Left renal pelvis (tissue), 4 donors: ENCODE measurements at regions not wholly inside any gene's neighbourhood (a gene's known extent, or its start where the extent isn't known, plus 50 kb on each side); places are given as distances from the start of the nearest gene placed in this dataset.
"Not testable (repeated sequence)": the region's sequence is repeated elsewhere in the genome, so short reads cannot be mapped to it uniquely, and the experiment has no call there.

ENCODE experiments used
- DNase-seq, 4 donors: peaks; one replicate each; pipeline ENCODE4 v3.0.0-alpha.2; 2013; ENCODE audit warnings: low read depth in 4 of 4, low spot score in 3 of 4

- no peak for DNase-seq
Measured at GRCh38 chr18:46224181-46224775, 120.1 kb downstream of the HAUS1 start.

GRCh38 chr18:46226461-46226860 is 122.3 kb downstream of the HAUS1 start:
- DNase-seq: no peak

GRCh38 chr18:46229641-46230040 is 125.5 kb downstream of the HAUS1 start:
- DNase-seq: not testable (repeated sequence)

GRCh38 chr18:46236156-46236555 is 132.0 kb downstream of the HAUS1 start:
- no peak for DNase-seq

- DNase-seq: no peak
Measured at GRCh38 chr18:46237891-46238290, 133.7 kb downstream of the HAUS1 start.

GRCh38 chr18:46239549-46239948 is 135.4 kb downstream of the HAUS1 start:
- no peak for DNase-seq

GRCh38 chr18:46239998-46240397 is 135.8 kb downstream of the HAUS1 start:
- no peak for DNase-seq

- DNase-seq: not testable (repeated sequence)
Measured at GRCh38 chr18:46241393-46241792, 137.2 kb downstream of the HAUS1 start.

- DNase-seq: no peak
Measured at GRCh38 chr18:46242183-46242582, 138.0 kb downstream of the HAUS1 start.

- DNase-seq: no peak
Measured at GRCh38 chr18:46243095-46243494, 138.9 kb downstream of the HAUS1 start.

- DNase-seq: no peak
Measured at GRCh38 chr18:46243673-46244072, 139.5 kb downstream of the HAUS1 start.

- no peak for DNase-seq
Measured at GRCh38 chr18:46246101-46246500, 141.9 kb downstream of the HAUS1 start.

GRCh38 chr18:46247942-46248341 is 143.8 kb downstream of the HAUS1 start:
- no peak for DNase-seq

- peak; percentile 35 to 63 (median 48) for DNase-seq
Measured at GRCh38 chr18:46250084-46250811, 146.1 kb downstream of the HAUS1 start.

- DNase-seq: peak in 1 of 4 donors; percentile 3
Measured at GRCh38 chr18:46250812-46251173, 146.6 kb downstream of the HAUS1 start.

- no peak for DNase-seq
Measured at GRCh38 chr18:46252759-46253158, 148.6 kb downstream of the HAUS1 start.

GRCh38 chr18:46253498-46253897 is 149.3 kb downstream of the HAUS1 start:
- DNase-seq: no peak

- DNase-seq: no peak
Measured at GRCh38 chr18:46256078-46256477, 151.9 kb downstream of the HAUS1 start.

GRCh38 chr18:46257366-46257765 is 153.2 kb downstream of the HAUS1 start:
- no peak for DNase-seq

- DNase-seq: no peak
Measured at GRCh38 chr18:46260016-46260878, 156.1 kb downstream of the HAUS1 start.

- DNase-seq: no peak
Measured at GRCh38 chr18:46260879-46261143, 156.6 kb downstream of the HAUS1 start.

- DNase-seq: no peak
Measured at GRCh38 chr18:46261799-46262198, 157.6 kb downstream of the HAUS1 start.
